ENCODE measurements at regions not wholly inside any gene's neighbourhood (a gene's known extent, or its start where the extent isn't known, plus 50 kb on each side); places are given as distances from the start of the nearest gene placed in this dataset.

GRCh38 chr10:126722726-126723125 lies 52.2 kb upstream of the C10orf90 start:
- H2AK5ac ChIP-seq (ENCODE audit: low read depth, low read length), result no peak overlapping the region
- H3K4me1 ChIP-seq (ENCODE audit: control insufficient read depth, insufficient read depth, low read length), result no peaks in the 10 kb centered on the region
- H4K91ac ChIP-seq (ENCODE audit: insufficient read depth, low read depth, low read length), result no peak overlapping the region
- ChIA-PET POLR2A (ENCODE audit: unreplicated experiment) (no interaction called here), CTCF (no interaction called here)
- H2AK9ac ChIP-seq (replicated peaks; ENCODE audit: low read depth, low read length, poor library complexity), result no peak overlapping the region
- no peak overlapping the region for H3K23ac ChIP-seq (ENCODE audit: low read depth, low read length)
- intact Hi-C loops (cut with micrococcal nuclease), result no loop called here
- no peak for DNase-seq
- no peak overlapping the region for H3K4ac ChIP-seq (ENCODE audit: low read depth, low read length)
- no peak overlapping the region for H2BK5ac ChIP-seq (ENCODE audit: low read depth, low read length, poor library complexity, severe bottlenecking)
- dilution Hi-C loops (cut with HindIII; ENCODE audit: low sequenced_read_pairs, unreplicated experiment), result no loop called here
- WGBS, 2 experiments (ENCODE audit: extremely low coverage in 2 of 2, insufficient read length in 1 of 2), result 30% methylated on average over 3 of the region's 5 CpGs; no CpG with 5 or more reads in 1 of the 2 experiments
- TF ChIP-seq FOS (IDR thresholded peaks at IDR 0.05; ENCODE audit: low read depth, low read length), result no peak
- TF ChIP-seq POLR2A (IDR thresholded peaks at IDR 0.05; ENCODE audit: low read depth, low read length), result no peak
- TF ChIP-seq BHLHE40 (IDR thresholded peaks at IDR 0.05; ENCODE audit: low read depth, low read length), result no peak
- TF ChIP-seq NFE2L2 (IDR thresholded peaks at IDR 0.05; ENCODE audit: low read depth, low read length), result no peak
- no peak for TF ChIP-seq RCOR1 (IDR thresholded peaks at IDR 0.05; ENCODE audit: insufficient replicate concordance, low read length)
- TF ChIP-seq CTCF (conservative IDR thresholded peaks at IDR 0.05; ENCODE audit: low read depth, low read length), result no peak
- no peak for TF ChIP-seq RAD21 (IDR thresholded peaks at IDR 0.05; ENCODE audit: low read length)
- TF ChIP-seq CEBPB (IDR thresholded peaks at IDR 0.05; ENCODE audit: low read depth, low read length), result no peak
- TF ChIP-seq MXI1 (IDR thresholded peaks at IDR 0.05; ENCODE audit: borderline replicate concordance, low read depth, low read length), result no peak
- TF ChIP-seq USF2 (IDR thresholded peaks at IDR 0.05; ENCODE audit: low read depth, low read length), result no peak
- no peak for TF ChIP-seq SMC3 (IDR thresholded peaks at IDR 0.05; ENCODE audit: low read depth, low read length)
- no peak for TF ChIP-seq CHD1 (IDR thresholded peaks at IDR 0.05; ENCODE audit: low read depth, low read length)
- no peak for TF ChIP-seq RFX5 (IDR thresholded peaks at IDR 0.05; ENCODE audit: low read depth, low read length)
- TF ChIP-seq MAZ (IDR thresholded peaks at IDR 0.05; ENCODE audit: borderline replicate concordance, low read depth, low read length), result no peak
- TF ChIP-seq ELK1 (IDR thresholded peaks at IDR 0.05; ENCODE audit: borderline replicate concordance, low read depth, low read length), result no peak
- TF ChIP-seq MAFK (IDR thresholded peaks at IDR 0.05; ENCODE audit: low read depth, low read length), result no peak
- H2BK20ac ChIP-seq (ENCODE audit: low read depth, low read length), result no peak overlapping the region
- no peak overlapping the region for H3K56ac ChIP-seq (ENCODE audit: extremely low read depth, insufficient read depth, low read length)
- H4K8ac ChIP-seq (ENCODE audit: low read depth in 2 of 2, low read length in 2 of 2), result no peak overlapping the region
- no peak overlapping the region for H3K18ac ChIP-seq (ENCODE audit: low read depth, low read length)
- no peaks in the 10 kb centered on the region for H3K36me3 ChIP-seq (ENCODE audit: control insufficient read depth, insufficient read depth, low read length)
- H2BK120ac ChIP-seq (ENCODE audit: low read depth, low read length), result no peak overlapping the region
- H3K4me3 ChIP-seq (ENCODE audit: insufficient read depth, low read depth, low read length), result no peak overlapping the region
- no peaks in the 10 kb centered on the region for H3K27me3 ChIP-seq (ENCODE audit: control insufficient read depth, insufficient read depth, low read length)
- BruUV-seq (replicated peaks), result no TSS peak
- no peak overlapping the region for H2AFZ ChIP-seq (replicated peaks; ENCODE audit: low read length, poor library complexity)
- in situ Hi-C loops (cut with MboI; ENCODE audit: low sequenced_read_pairs), result no loop called here
- H4K20me1 ChIP-seq (ENCODE audit: insufficient read depth, low read length), result no peaks in the 10 kb centered on the region
- H3K79me1 ChIP-seq (ENCODE audit: low read depth in 1 of 2, low read length in 2 of 2), result no peaks in the 10 kb centered on the region
- no peak overlapping the region for H3K14ac ChIP-seq (replicated peaks; ENCODE audit: low read depth, low read length)
- no peaks in the 10 kb centered on the region for H3K9me1 ChIP-seq (ENCODE audit: insufficient read depth, low read length)
- no peak overlapping the region for H4K5ac ChIP-seq (ENCODE audit: low read depth, low read length)
- no peak overlapping the region for H3K9ac ChIP-seq (ENCODE audit: low read depth, low read length)
- no peak overlapping the region for H3K4me2 ChIP-seq (ENCODE audit: low read depth, low read length)
- H3K9me3 ChIP-seq (ENCODE audit: control insufficient read depth, insufficient read depth, low read length), result 0 out of 2 replicates have a peak, but pooled peaks cover 3% of the 10 kb centered on the region
- no peak overlapping the region for H3K27ac ChIP-seq (ENCODE audit: insufficient read depth, low read length)
- no peak for ATAC-seq (ENCODE audit: low read depth)
- H2BK15ac ChIP-seq (ENCODE audit: low read depth, low read length), result no peak overlapping the region

All from IMR-90 (cell line).